ENCODE measurements at regions not wholly inside any gene's neighbourhood (a gene's known extent, or its start where the extent isn't known, plus 50 kb on each side); places are given as distances from the start of the nearest gene placed in this dataset.

GRCh38 chr22:26992556-26992955 lies 335.2 kb downstream of the MIAT start:
- TF ChIP-seq TBP (IDR thresholded peaks at IDR 0.05; ENCODE audit: low read depth, low read length) (no peak), EP300 (IDR thresholded peaks at IDR 0.05; ENCODE audit: borderline replicate concordance in 1 of 2, low read depth in 2 of 2, low read length in 2 of 2) (no peak), SP2 (IDR thresholded peaks at IDR 0.05; ENCODE audit: low read length) (no peak), USF2 (IDR thresholded peaks at IDR 0.05; ENCODE audit: low read length) (no peak), POLR2AphosphoS5 (IDR thresholded peaks at IDR 0.05; ENCODE audit: low read depth, low read length) (no peak), RXRA (IDR thresholded peaks at IDR 0.05; ENCODE audit: insufficient read depth, low read depth, low read length) (no peak), MAFK (IDR thresholded peaks at IDR 0.05; ENCODE audit: low read depth, low read length) (no peak), EZH2 (IDR thresholded peaks at IDR 0.05; ENCODE audit: low read depth, low read length, severe bottlenecking) (no peak), TCF12 (IDR thresholded peaks at IDR 0.05; ENCODE audit: low read depth, low read length) (no peak), GABPA (IDR thresholded peaks at IDR 0.05; ENCODE audit: borderline replicate concordance, insufficient read depth, low read length) (no peak), POLR2A (IDR thresholded peaks at IDR 0.05; ENCODE audit: control extremely low read depth in 1 of 2, low read depth in 2 of 2, low read length in 2 of 2) (no peak), TEAD4 (IDR thresholded peaks at IDR 0.05; ENCODE audit: low read depth, low read length) (no peak)
- TF ChIP-seq, protein P1, sequence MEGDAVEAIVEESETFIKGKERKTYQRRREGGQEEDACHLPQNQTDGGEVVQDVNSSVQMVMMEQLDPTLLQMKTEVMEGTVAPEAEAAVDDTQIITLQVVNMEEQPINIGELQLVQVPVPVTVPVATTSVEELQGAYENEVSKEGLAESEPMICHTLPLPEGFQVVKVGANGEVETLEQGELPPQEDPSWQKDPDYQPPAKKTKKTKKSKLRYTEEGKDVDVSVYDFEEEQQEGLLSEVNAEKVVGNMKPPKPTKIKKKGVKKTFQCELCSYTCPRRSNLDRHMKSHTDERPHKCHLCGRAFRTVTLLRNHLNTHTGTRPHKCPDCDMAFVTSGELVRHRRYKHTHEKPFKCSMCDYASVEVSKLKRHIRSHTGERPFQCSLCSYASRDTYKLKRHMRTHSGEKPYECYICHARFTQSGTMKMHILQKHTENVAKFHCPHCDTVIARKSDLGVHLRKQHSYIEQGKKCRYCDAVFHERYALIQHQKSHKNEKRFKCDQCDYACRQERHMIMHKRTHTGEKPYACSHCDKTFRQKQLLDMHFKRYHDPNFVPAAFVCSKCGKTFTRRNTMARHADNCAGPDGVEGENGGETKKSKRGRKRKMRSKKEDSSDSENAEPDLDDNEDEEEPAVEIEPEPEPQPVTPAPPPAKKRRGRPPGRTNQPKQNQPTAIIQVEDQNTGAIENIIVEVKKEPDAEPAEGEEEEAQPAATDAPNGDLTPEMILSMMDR (IDR thresholded peaks at IDR 0.05; ENCODE audit: control extremely low read depth in 1 of 3, insufficient read depth in 1 of 3, low read depth in 1 of 3, low read length in 3 of 3) = no peak

Data from H1 (cell line).